T-cell (primary cell): ENCODE measurements at regions not wholly inside any gene's neighbourhood (a gene's known extent, or its start where the extent isn't known, plus 50 kb on each side); places are given as distances from the start of the nearest gene placed in this dataset.

Source experiments
- ATAC-seq, 4 experiments: fragments of 200-7000 bp in 3 of 4; fragments of 150-1000 bp in 1 of 4; cut with Tn5 transposase; replicated peaks in 1 of 4; 1 replicate in 3 of 4; 2 replicates in 1 of 4; pipeline ENCODE4 v1.10.0; 2021; ENCODE audit warnings: moderate library complexity in 3 of 4, mild to moderate bottlenecking in 2 of 4, moderate number of reproducible peaks in 1 of 4
- CTCF ChIA-PET, 2 donors: fragments of 300-600 bp; sonication (Branson Sonifier 250); formaldehyde crosslinking; loops; one replicate each; lab custom pipeline; 2022; ENCODE audit warnings: antibody characterized with exemption in 2 of 2; lab: Charles Lee
- POLR2A ChIA-PET, 2 donors: fragments of 300-600 bp; sonication (Branson Sonifier 250); formaldehyde crosslinking; loops; one replicate each; lab custom pipeline; 2022; ENCODE audit warnings: antibody characterized with exemption in 2 of 2; lab: Charles Lee
- DNase-seq, 35 experiments: peaks; one replicate each; pipeline versions ENCODE4 v3.0.0 to v3.0.0-alpha.2; 2013 to 2023
- H3K27ac ChIP-seq: one replicate; pipeline ENCODE4 v1.5.1; 2013; ENCODE audit warnings: low read length
- H3K27me3 ChIP-seq, 2 experiments: replicated peaks in 1 of 2; 1 replicate in 1 of 2; 2 replicates in 1 of 2; pipeline versions ENCODE4 v1.6.1 to v1.7.0; 2013; ENCODE audit warnings: low read length in 1 of 2, mixed read lengths in 1 of 2; ENCODE audit not compliant: control insufficient read depth in 2 of 2, insufficient read depth in 2 of 2; ENCODE audit errors: extremely low read depth in 1 of 2
- H3K36me3 ChIP-seq, 2 donors: 1 replicate in 1 of 2; 2 replicates in 1 of 2; pipeline versions ENCODE4 v1.6.1 to v1.7.0; 2013; ENCODE audit warnings: low read length in 1 of 2; ENCODE audit not compliant: control insufficient read depth in 2 of 2, insufficient read depth in 1 of 2; ENCODE audit errors: extremely low read depth in 1 of 2
- H3K4me1 ChIP-seq, 2 experiments: 1 replicate in 1 of 2; 2 replicates in 1 of 2; pipeline versions ENCODE4 v1.6.1 to v1.7.0; 2013; ENCODE audit warnings: low read length in 2 of 2, mixed read lengths in 1 of 2; ENCODE audit not compliant: insufficient read depth in 2 of 2, control insufficient read depth in 1 of 2; ENCODE audit errors: extremely low read depth in 1 of 2
- H3K4me3 ChIP-seq, 2 donors: 1 replicate in 1 of 2; 2 replicates in 1 of 2; pipeline versions ENCODE4 v1.5.1 to v1.7.0; 2013; ENCODE audit warnings: mild to moderate bottlenecking in 2 of 2, low read length in 1 of 2, moderate library complexity in 1 of 2; ENCODE audit not compliant: control insufficient read depth in 1 of 2; ENCODE audit errors: extremely low read depth in 1 of 2
- H3K9me3 ChIP-seq: 2 replicates; pipeline ENCODE4 v1.7.0; 2013
- H3K27ac Mint-ChIP-seq, 2 donors: one replicate each; pipeline ENCODE4 v1.8.0; 2020 to 2021; ENCODE audit warnings: mild to moderate bottlenecking in 2 of 2, mixed read lengths in 2 of 2
- H3K27me3 Mint-ChIP-seq, 2 donors: one replicate each; pipeline ENCODE4 v1.8.0; 2021 to 2022; ENCODE audit warnings: mixed read lengths in 2 of 2
- H3K36me3 Mint-ChIP-seq: one replicate; pipeline ENCODE4 v1.8.0; 2021; ENCODE audit warnings: mixed read lengths
- H3K4me1 Mint-ChIP-seq, 3 donors: one replicate each; pipeline ENCODE4 v1.8.0; 2020 to 2022; ENCODE audit warnings: mixed read lengths in 3 of 3, mild to moderate bottlenecking in 1 of 3
- H3K4me3 Mint-ChIP-seq, 3 donors: one replicate each; pipeline ENCODE4 v1.8.0; 2020 to 2022; ENCODE audit warnings: mild to moderate bottlenecking in 3 of 3, mixed read lengths in 3 of 3, moderate library complexity in 3 of 3
- H3K9me3 Mint-ChIP-seq, 3 donors: one replicate each; pipeline ENCODE4 v1.8.0; 2020 to 2022; ENCODE audit warnings: mixed read lengths in 3 of 3
- WGBS: methylation state at CpG from one replicate; pipeline ENCODE4 v1.1.5; 2013; ENCODE audit warnings: missing lambda C conversion rate; ENCODE audit not compliant: insufficient coverage; 5-methylcytosine and 5-hydroxymethylcytosine counted together

DNA sequence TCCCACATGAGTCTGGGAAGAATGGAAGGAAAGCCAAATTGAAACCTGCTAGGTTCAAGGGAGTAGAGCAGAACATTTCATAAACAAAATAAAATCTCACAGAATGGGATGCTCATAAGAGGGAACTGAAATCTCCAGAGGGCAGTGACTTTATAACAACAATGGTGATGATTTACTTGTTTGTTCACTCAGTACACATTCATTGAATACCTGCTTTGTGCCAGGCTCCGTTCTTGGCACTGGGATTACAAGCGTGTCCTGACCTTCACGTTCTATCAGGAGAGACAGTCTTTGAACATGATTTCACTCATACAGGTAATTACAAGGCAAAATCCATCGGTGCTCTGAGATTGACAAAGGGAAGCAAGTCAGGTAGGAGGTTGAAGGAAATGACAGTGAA, 356.3 kb downstream of the HAPSTR1 start:
- Histone ChIP-seq H3K4me3 (no peak overlapping the region), H3K9me3 (no peaks in the 10 kb centered on the region), H3K36me3 (no peaks in the 10 kb centered on the region), H3K27ac (no peak overlapping the region), H3K27me3 (peaks cover 0 to 3% of the 10 kb centered on the region in 2 experiments), H3K4me1 (no peaks in the 10 kb centered on the region)
- POLR2A ChIA-PET = no interaction called here
- no peak for ATAC-seq
- no peak overlapping the region for H3K27ac Mint-ChIP-seq
- no peaks in the 10 kb centered on the region for H3K36me3 Mint-ChIP-seq
- CTCF ChIA-PET = no interaction called here
- no peaks in the 10 kb centered on the region for H3K4me1 Mint-ChIP-seq
- peaks cover 2 to 3% of the 10 kb centered on the region in 2 donors for H3K27me3 Mint-ChIP-seq
- H3K4me3 Mint-ChIP-seq = no peak overlapping the region
- DNase-seq = no peak
- H3K9me3 Mint-ChIP-seq = peaks cover 20 to 30% (median 21%) of the 10 kb centered on the region in 3 donors
- WGBS = 90% methylated on average over 3 of the region's 4 CpGs

DNA sequence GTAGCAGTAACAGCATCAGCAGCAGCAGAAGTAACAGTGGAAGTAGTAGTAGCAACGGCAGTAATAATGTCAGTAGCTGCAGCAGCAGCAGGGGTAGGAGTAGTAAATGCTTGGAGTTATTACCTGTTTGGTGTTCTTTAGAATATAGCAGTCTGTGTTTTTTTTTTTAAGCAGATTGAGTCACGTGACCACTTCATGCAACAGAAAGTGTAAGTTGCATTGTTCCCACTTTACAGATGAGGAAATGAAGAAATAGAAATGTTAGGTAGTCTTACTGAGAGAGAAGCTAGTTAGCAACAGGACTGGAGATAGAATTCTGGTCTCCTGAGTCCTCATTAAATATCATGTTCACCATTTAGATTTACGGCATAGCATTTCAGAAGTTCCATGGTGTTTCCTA, 358.2 kb downstream of the HAPSTR1 start:
- H3K36me3 ChIP-seq = no peaks in the 10 kb centered on the region

DNA sequence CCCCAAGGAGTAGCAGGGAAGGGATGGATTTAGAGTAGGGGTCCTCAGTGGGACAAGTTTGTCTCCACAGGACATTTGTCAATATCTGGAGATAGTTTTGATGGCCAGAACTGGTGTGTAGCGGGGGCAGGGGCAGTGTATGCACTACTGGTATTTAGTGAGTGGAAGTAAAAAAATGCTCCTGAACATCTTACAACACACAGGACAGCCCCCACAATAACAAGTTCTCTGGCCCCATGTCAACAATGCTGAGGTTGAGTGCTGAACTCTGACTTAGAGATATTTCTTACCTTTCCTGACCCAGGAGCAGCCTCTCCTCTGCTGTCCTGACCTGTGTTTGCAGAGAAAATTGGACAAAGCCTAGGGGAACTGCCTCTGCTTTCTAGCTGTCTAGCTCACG, 365.8 kb downstream of the HAPSTR1 start:
- Histone ChIP-seq H3K9me3 (no peaks in the 10 kb centered on the region), H3K27ac (no peak overlapping the region), H3K4me1 (no peaks in the 10 kb centered on the region), H3K27me3 (no peaks in the 10 kb centered on the region), H3K4me3 (no peak overlapping the region), H3K36me3 (no peaks in the 10 kb centered on the region)
- Mint-ChIP-seq H3K27ac (no peak overlapping the region), H3K36me3 (no peaks in the 10 kb centered on the region), H3K9me3 (peaks cover 5 to 16% (median 15%) of the 10 kb centered on the region in 3 donors), H3K4me1 (no peaks in the 10 kb centered on the region), H3K27me3 (peaks cover 0 to 3% of the 10 kb centered on the region in 2 donors), H3K4me3 (no peak overlapping the region)
- DNase-seq (no peak), ATAC-seq (no peak)
- CTCF ChIA-PET = no interaction called here
- WGBS = no CpG with 5 or more reads among the region's 2 CpGs
- POLR2A ChIA-PET = no interaction called here

More for the DNA sequence above, 358.2 kb downstream of the HAPSTR1 start:
- DNase-seq = no peak
- no peaks in the 10 kb centered on the region for H3K36me3 Mint-ChIP-seq
- no peak overlapping the region for H3K27ac Mint-ChIP-seq
- H3K27ac ChIP-seq = no peak overlapping the region
- no peak overlapping the region for H3K4me3 ChIP-seq
- ATAC-seq = no peak
- no peaks in the 10 kb centered on the region for H3K4me1 ChIP-seq
- ChIA-PET CTCF (no interaction called here), POLR2A (no interaction called here)
- peaks cover 0 to 2% of the 10 kb centered on the region in 2 donors for H3K27me3 Mint-ChIP-seq
- H3K9me3 ChIP-seq = no peaks in the 10 kb centered on the region
- H3K27me3 ChIP-seq = no peaks in the 10 kb centered on the region
- H3K9me3 Mint-ChIP-seq = peaks cover 20 to 40% (median 28%) of the 10 kb centered on the region in 3 donors
- H3K4me1 Mint-ChIP-seq = no peaks in the 10 kb centered on the region
- WGBS = 88% methylated on average over 3 of the region's 3 CpGs
- no peak overlapping the region for H3K4me3 Mint-ChIP-seq

DNA sequence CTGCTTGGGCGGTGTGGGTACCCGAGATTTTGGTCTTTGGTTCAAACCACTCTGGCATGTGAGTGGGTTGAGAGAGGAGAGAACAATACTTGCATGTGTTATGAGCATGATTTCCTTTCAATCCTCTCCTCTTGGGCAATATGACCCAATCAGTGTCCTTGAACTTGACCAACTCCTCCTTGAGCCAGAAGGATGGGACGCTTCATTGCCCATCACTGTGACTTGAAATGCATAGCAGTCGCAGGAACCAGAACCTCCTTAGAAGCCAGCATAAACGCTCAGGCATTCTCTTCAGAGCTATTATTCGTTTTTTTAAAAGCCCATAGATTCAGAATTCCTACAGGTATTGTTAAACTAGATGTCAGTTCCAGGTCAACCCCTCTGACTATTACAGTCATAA, 367.4 kb downstream of the HAPSTR1 start:
- Histone ChIP-seq H3K9me3 (no peaks in the 10 kb centered on the region), H3K27me3 (no peaks in the 10 kb centered on the region), H3K36me3 (no peaks in the 10 kb centered on the region), H3K27ac (no peak overlapping the region), H3K4me3 (no peak overlapping the region), H3K4me1 (no peaks in the 10 kb centered on the region)
- Mint-ChIP-seq H3K4me3 (no peak overlapping the region), H3K27ac (no peak overlapping the region), H3K36me3 (no peaks in the 10 kb centered on the region), H3K9me3 (peaks cover 5 to 13% (median 12%) of the 10 kb centered on the region in 3 donors), H3K4me1 (no peaks in the 10 kb centered on the region), H3K27me3 (peaks cover 0 to 3% of the 10 kb centered on the region in 2 donors)
- 80% methylated on average over 2 of the region's 6 CpGs for WGBS
- POLR2A ChIA-PET = no interaction called here
- no peak for DNase-seq
- no peak for ATAC-seq
- CTCF ChIA-PET = no interaction called here

- Mint-ChIP-seq H3K36me3 (no peaks in the 10 kb centered on the region), H3K9me3 (peaks cover 0 to 4% (median 0%) of the 10 kb centered on the region in 3 donors), H3K27ac (no peak overlapping the region), H3K4me3 (no peak overlapping the region), H3K27me3 (no peaks in the 10 kb centered on the region), H3K4me1 (no peaks in the 10 kb centered on the region)
- CTCF ChIA-PET = interaction anchor here in 1 of 2 donors (0.7 kb wide), 1 partner anchor 19 kb away, joined by 3 read pairs; no protein-coding TSS in a partner anchor
- H3K36me3 ChIP-seq = no peaks in the 10 kb centered on the region
- no peak overlapping the region for H3K27ac ChIP-seq
- no peak overlapping the region for H3K4me3 ChIP-seq
- DNase-seq = no peak
- ATAC-seq = no peak
- no peaks in the 10 kb centered on the region for H3K4me1 ChIP-seq
- H3K27me3 ChIP-seq = no peaks in the 10 kb centered on the region
- WGBS = no CpG with 5 or more reads among the region's 7 CpGs
- POLR2A ChIA-PET = interaction anchor here in 1 of 2 donors (0.6 kb wide), 1 partner anchor 58 kb away, joined by 3 read pairs; no protein-coding TSS in a partner anchor
- H3K9me3 ChIP-seq = no peaks in the 10 kb centered on the region
Measured at GRCh38 chr16:9462984-9463383, 371.5 kb downstream of the HAPSTR1 start.

DNA sequence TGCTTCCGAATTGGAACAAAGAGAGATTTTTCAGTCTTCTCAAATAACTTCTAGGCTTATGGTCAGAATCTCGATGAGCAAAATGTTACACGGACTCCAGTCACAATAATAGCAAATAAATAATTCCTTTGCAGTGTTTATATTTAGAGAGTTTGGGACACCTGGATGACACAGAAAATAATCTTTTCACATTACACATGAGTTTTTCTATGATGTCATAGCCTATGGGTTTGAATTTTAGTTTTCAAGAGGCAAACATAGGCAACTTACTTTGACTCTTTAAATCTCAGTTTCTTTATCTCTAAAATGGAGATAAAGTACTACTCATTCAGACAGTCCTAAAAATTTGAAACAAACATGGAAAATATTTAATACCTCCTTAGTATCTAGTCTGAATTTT, 372.0 kb downstream of the HAPSTR1 start:
- DNase-seq (no peak), ATAC-seq (no peak)
- Histone ChIP-seq H3K4me3 (no peak overlapping the region), H3K27ac (no peak overlapping the region), H3K9me3 (no peaks in the 10 kb centered on the region), H3K27me3 (no peaks in the 10 kb centered on the region), H3K4me1 (no peaks in the 10 kb centered on the region), H3K36me3 (no peaks in the 10 kb centered on the region)
- CTCF ChIA-PET = interaction anchor here in 1 of 2 donors (0.7 kb wide), 1 partner anchor 20 kb away, joined by 3 read pairs; no protein-coding TSS in a partner anchor
- no peak overlapping the region for H3K4me3 Mint-ChIP-seq
- peaks cover 0 to 4% (median 2%) of the 10 kb centered on the region in 3 donors for H3K9me3 Mint-ChIP-seq
- POLR2A ChIA-PET = interaction anchor here in 1 of 2 donors (0.6 kb wide), 1 partner anchor 58 kb away, joined by 3 read pairs; no protein-coding TSS in a partner anchor
- H3K27ac Mint-ChIP-seq = no peak overlapping the region
- no peaks in the 10 kb centered on the region for H3K36me3 Mint-ChIP-seq
- no CpG with 5 or more reads among the region's 3 CpGs for WGBS
- no peaks in the 10 kb centered on the region for H3K27me3 Mint-ChIP-seq
- no peaks in the 10 kb centered on the region for H3K4me1 Mint-ChIP-seq

DNA sequence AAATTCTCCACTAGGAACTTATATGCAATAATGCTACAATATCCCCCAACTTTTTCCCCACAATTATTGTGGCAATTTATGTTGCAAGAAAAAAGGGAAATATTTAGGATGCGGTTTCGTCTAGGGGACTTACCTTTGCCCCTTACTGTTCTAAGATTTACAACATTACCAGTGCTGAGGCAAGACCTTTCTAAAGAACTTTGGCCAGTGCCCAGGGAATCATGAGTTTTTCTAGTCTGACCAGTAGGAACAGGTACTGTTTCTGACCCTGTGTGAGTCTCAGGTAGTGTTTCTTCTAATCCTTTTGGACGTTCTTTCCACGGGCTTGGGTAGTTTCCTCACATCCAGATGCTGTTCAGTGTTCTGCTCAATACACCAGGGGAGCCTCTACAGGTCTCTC, 373.7 kb downstream of the HAPSTR1 start:
- DNase-seq (no peak), ATAC-seq (no peak)
- Histone ChIP-seq H3K36me3 (no peaks in the 10 kb centered on the region), H3K4me1 (no peaks in the 10 kb centered on the region), H3K9me3 (peaks cover 3% of the 10 kb centered on the region), H3K27ac (no peak overlapping the region), H3K4me3 (no peak overlapping the region), H3K27me3 (no peaks in the 10 kb centered on the region)
- Mint-ChIP-seq H3K9me3 (peaks cover 4 to 12% (median 8%) of the 10 kb centered on the region in 3 donors), H3K27me3 (no peaks in the 10 kb centered on the region), H3K27ac (no peak overlapping the region), H3K36me3 (no peaks in the 10 kb centered on the region), H3K4me1 (no peaks in the 10 kb centered on the region), H3K4me3 (no peak overlapping the region)
- ChIA-PET CTCF (no interaction called here), POLR2A (no interaction called here)
- WGBS = 67% methylated on average over 1 of the region's 4 CpGs
